HS-5 (cell line): ENCODE measurements at regions not wholly inside any gene's neighbourhood (a gene's known extent, or its start where the extent isn't known, plus 50 kb on each side); places are given as distances from the start of the nearest gene placed in this dataset.
"Not testable (repeated sequence)": the region's sequence is repeated elsewhere in the genome, so short reads cannot be mapped to it uniquely, and the experiment has no call there.

Experiments used
- DNase-seq: peaks from one replicate; pipeline ENCODE4 v3.0.0-alpha.2; 2012; ENCODE audit warnings: low read depth

- DNase-seq, result not testable (repeated sequence)
Observed at GRCh38 chr10:57551774-57552173, 715.9 kb downstream of the IPMK start.

GRCh38 chr10:57535306-57535705, 732.4 kb downstream of the IPMK start:
- no peak for DNase-seq

- no peak for DNase-seq
Observed at GRCh38 chr10:57513637-57514036, 754.1 kb downstream of the IPMK start.

- no peak for DNase-seq
Observed at GRCh38 chr10:57507788-57508187, 759.9 kb downstream of the IPMK start.

GRCh38 chr10:57506414-57507094, 761.1 kb downstream of the IPMK start:
- no peak for DNase-seq

GRCh38 chr10:57494486-57494885, 773.2 kb downstream of the IPMK start:
- no peak for DNase-seq

- DNase-seq, result no peak
Observed at GRCh38 chr10:57482259-57482658, 785.4 kb downstream of the IPMK start.

- DNase-seq, result no peak
Observed at GRCh38 chr10:57472823-57473619, 794.7 kb downstream of the IPMK start.

- DNase-seq, result no peak
Observed at GRCh38 chr10:57468894-57469432, 798.7 kb downstream of the IPMK start.

- DNase-seq, result no peak
Observed at GRCh38 chr10:57465155-57465554, 802.5 kb downstream of the IPMK start.

GRCh38 chr10:57460540-57460939, 807.2 kb downstream of the IPMK start:
- DNase-seq, result no peak

GRCh38 chr10:57457972-57458512, 809.7 kb downstream of the IPMK start:
- DNase-seq, result no peak

GRCh38 chr10:57430376-57430775, 837.3 kb downstream of the IPMK start:
- DNase-seq, result no peak

GRCh38 chr10:57420881-57421280, 846.8 kb downstream of the IPMK start:
- DNase-seq, result no peak

GRCh38 chr10:57418476-57418875, 849.2 kb downstream of the IPMK start:
- no peak for DNase-seq

GRCh38 chr10:57395923-57396322, 871.8 kb downstream of the IPMK start:
- DNase-seq, result no peak

GRCh38 chr10:57367412-57367811, 900.3 kb downstream of the IPMK start:
- DNase-seq, result no peak

GRCh38 chr10:57362811-57363210, 904.9 kb downstream of the IPMK start:
- no peak for DNase-seq

- no peak for DNase-seq
Observed at GRCh38 chr10:57353403-57354003, 914.2 kb downstream of the IPMK start.

- no peak for DNase-seq
Observed at GRCh38 chr10:57351076-57351475, 916.6 kb downstream of the IPMK start.

- no peak for DNase-seq
Observed at GRCh38 chr10:57341294-57341693, 926.4 kb downstream of the IPMK start.

GRCh38 chr10:57338823-57339558, 928.7 kb downstream of the IPMK start:
- DNase-seq, result peak; percentile 32
